ENCODE measurements at regions not wholly inside any gene's neighbourhood (a gene's known extent, or its start where the extent isn't known, plus 50 kb on each side); places are given as distances from the start of the nearest gene placed in this dataset. TPM values are rescaled to one million over a fixed set of nuclear protein-coding genes. Genes with fewer than 3 reads are reported as not detected.

Small RNA genes lying in the stretch of these regions (small RNA-seq; reads per million reads assigned to genes)
- gene RF00026 = not detected
